HG03571 (cell line): ENCODE measurements at regions not wholly inside any gene's neighbourhood (a gene's known extent, or its start where the extent isn't known, plus 50 kb on each side); places are given as distances from the start of the nearest gene placed in this dataset.
"Not testable (repeated sequence)": the region's sequence is repeated elsewhere in the genome, so short reads cannot be mapped to it uniquely, and the experiment has no call there.

ENCODE experiments used
- ATAC-seq: cut with Tn5 transposase; IDR thresholded peaks from one replicate; pipeline ENCODE4 v1.9.1; 2021; ENCODE audit not compliant: unreplicated experiment

DNA sequence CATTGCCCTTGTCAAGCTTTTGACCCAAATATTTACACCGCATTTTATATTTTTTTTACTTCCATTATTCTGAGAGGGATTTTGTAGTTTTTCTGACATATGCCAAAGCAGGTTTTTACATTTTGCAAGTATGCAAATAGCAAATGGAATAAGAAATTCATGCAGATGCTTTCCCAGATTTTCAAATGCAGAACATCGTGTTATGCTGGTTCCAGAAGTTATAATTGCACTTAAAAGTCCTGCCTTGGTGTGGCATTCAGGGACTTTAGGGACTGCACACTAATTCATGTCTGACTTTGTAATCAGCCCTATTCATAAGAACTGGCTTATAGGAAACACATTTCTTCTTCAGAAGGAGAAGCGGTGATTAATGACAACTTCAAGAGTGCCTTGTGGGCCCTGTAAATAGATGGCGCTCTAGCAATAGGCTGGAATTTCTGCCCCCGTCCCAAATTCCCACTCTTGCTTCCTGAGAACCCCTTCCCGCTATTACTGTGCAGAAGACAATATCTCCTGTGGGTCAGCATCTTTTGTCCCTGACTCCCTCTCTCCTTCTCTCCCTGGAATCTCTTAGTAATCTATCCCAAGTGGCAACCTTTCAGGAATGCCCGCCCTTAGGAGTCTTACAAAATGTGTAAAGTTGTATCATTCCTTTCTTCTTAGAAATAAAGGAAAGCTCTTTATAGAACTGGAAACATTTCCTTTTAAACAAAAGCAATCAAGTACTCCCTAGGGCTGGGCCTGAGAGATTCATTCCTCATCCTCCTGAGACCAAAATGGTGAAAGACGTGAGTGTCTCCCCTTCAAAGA, 264.0 kb downstream of the INHBA start:
- no peak for ATAC-seq

DNA sequence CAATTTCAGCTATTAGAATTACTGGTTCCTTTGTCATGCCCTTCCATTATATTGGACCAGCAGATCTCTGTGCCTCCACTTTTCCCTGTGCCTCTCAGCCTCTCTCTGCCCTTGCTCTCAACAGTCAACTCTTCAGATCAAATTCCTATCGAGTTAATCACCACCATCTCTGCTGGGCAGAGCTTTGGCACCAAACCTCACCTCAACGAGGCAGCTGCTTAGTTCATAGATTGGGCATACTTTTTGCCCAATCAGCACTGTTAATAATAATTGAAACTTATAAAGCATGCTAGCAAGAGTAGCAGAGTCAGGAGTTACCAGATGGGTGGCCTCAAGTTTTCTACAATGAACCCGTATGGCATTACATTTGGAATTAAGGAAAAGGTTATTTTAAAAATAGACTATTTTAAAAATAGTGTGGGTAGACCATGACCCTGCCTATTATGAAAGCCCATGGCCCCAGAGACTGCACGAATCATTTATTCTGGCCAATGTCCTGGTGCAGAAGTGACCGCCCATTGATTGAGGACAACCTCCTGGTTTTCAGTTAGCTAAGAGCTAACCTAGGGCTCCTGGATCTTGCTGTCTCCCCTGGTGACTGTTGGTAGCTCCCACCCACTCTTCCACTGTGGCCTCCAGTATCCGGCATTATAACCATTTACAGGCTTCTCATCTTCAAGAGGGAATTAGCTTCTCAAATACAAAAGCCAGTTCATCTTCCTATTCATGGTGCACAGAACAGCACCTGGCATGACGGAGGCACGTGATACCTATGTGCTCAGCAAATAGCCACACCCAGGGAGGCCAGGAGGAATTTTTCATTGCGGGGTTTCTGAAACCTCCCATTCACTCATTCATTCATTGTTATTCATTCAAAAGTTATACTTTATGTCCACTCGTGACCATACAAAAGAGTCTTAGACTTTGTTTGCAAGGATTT, 265.4 kb downstream of the INHBA start:
- no peak for ATAC-seq

DNA sequence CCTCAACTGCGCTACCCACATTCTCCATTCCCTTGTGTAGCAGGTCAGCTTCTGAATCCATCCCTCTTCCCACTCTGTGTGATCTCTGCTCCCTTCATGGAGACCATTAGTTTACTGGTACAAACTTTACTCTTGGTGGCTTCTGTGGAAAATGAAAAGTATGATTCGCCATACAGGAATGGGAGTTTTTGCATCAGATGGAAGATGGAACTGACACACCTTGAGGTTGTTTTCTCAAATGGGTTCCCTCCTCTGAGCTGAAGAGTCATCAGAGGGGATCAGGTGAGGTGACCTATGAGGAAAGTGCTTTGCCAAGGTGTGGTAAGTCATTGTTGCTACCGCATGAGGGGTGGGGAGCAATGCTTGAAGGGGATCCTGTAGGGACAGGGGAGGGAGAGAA, 266.8 kb downstream of the INHBA start:
- no peak for ATAC-seq

DNA sequence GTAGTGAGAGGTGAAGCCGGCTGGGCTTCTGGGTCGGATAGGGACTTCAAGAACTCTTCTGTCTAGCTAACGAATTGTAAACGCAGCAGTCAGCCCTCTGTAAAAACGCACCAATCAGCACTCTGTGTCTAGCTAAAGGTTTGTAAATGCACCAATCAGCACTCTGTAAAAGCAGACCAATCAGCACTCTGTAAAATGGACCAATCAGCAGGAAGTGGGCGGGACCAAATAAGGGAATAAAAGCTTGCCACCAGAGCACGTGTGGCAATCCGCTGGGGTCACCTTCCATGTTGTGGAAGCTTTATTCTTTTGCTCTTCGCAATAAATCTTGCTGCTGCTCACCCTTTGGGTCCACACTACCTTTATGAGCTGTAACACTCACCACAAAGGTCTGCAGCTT, 267.9 kb downstream of the INHBA start:
- not testable (repeated sequence) for ATAC-seq

DNA sequence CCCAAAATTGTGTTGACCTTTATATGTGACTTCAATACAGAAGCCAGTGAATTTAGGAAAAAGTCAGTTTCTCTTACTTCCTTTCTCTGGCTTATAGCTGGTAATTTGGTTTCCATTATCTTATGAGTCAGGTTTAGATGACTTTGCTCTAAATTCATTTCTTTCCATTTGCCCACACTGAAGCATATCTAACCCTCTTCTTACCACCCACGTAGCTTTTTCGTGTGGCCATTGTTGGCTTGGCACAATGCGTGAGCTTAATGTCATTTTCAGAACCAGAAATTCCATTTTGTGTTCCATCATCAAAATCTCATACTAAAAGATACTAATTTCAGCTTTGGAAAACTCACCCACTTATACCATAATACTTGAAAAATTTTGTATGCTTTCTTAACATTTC, 271.2 kb downstream of the INHBA start:
- no peak for ATAC-seq

DNA sequence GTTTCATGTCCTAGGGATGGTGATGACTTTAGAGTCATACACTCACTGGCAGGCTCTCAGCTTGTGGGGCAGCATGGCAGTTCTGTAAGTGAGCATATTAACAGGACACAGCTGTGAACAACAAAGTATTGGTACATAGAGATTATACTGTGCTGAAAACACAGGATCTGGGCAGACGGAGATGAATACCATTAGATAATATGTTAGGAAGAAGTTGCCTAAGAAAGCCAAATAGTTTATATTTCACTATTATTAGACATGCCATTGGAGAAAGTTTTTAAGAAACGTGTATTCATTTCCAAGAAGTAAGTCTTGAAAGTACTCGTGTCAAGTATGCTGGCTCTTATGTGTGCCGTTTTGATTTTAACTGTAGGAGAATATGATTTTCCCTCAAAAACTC, 274.5 kb downstream of the INHBA start:
- no peak for ATAC-seq

DNA sequence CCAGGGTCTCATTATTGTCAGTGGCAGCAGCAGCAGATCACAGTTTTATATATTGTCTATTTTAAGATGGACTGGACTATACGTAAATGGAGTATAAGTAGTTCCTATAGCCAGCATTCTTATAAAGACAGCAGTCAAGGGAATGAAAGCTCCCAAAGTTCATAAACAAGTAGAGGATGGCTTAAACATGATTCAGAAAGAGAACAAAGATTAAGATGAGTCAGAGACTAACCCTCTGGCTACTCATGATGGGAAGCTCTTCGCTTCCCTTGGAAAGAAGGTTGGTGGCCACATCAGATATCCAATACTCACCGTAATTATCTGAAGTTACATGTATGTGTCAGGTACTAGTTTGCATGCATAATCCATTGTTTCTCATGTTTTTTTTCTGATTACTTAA, 277.0 kb downstream of the INHBA start:
- no peak for ATAC-seq

DNA sequence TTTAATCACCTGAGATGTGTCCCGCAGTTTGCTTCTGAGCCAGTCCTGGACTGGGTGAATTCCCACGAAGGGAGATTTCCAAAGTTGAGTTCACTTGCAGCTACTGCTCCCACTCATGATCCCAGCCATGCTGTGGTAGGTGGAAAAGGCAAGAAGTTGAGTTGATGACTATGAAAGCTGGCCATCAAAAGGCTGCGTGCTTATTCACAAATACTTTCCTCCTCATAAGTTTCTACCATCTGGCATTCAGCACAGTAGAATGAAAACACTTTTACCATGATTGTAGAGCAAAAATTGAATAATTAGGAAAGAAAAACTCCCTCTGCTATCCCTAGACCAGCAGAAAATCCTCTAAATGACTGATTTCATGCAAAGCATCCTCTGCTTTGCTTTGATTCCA, 281.8 kb downstream of the INHBA start:
- no peak for ATAC-seq

DNA sequence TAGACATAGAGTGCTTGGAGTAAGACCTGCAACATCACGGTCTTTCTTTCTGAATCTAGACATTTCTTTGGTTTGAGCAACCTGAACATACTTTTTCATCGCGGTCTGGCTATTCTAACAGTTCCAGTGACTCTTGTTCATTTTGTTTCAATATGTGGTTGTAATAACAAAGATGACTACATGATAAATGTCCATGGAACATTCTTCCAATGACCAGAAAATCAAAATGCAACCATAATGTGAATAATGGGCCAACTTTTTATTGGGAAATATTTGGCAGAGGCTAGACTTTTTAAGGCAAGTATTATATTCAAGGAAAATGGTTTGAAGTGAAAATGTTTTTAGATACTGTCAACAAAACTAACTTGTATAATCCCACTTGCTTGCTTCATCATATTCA, 282.5 kb downstream of the INHBA start:
- no peak for ATAC-seq

DNA sequence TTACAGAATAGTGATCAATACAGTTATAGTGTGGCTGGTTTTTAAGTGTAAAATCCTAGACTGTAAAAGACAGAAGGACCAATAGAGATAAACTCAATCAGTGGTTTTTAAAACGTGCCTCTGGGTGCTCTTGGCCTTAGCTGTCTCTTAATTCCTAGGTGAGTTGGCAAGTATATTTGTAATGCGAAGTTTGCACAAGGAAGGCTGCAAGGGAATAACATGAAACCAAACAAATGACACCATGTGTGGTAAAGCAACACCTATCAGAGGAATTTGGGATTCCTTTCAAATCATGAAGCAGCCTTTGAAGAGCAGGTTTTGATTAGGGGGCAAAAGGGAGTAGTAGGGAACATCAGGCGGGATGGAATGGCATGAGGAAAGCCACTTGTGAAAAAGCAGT, 284.6 kb downstream of the INHBA start:
- no peak for ATAC-seq

DNA sequence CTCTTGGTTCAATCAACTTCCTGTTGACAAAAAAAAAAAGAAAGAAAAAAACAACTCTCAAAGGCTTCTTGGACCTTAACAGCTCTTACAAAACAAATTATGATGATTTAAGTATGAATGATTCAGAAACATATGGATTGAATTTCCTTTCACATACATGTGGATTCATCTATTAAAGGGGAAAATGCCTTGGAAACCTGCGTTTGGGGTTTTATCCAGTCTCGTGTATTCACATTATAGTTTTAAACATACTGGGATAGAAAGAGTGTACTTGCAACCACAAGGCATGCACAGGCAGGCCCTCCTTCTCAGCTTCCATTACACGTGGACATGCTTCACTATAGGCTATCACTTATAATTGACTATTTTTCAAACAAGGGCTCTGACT, 286.7 kb downstream of the INHBA start:
- no peak for ATAC-seq

DNA sequence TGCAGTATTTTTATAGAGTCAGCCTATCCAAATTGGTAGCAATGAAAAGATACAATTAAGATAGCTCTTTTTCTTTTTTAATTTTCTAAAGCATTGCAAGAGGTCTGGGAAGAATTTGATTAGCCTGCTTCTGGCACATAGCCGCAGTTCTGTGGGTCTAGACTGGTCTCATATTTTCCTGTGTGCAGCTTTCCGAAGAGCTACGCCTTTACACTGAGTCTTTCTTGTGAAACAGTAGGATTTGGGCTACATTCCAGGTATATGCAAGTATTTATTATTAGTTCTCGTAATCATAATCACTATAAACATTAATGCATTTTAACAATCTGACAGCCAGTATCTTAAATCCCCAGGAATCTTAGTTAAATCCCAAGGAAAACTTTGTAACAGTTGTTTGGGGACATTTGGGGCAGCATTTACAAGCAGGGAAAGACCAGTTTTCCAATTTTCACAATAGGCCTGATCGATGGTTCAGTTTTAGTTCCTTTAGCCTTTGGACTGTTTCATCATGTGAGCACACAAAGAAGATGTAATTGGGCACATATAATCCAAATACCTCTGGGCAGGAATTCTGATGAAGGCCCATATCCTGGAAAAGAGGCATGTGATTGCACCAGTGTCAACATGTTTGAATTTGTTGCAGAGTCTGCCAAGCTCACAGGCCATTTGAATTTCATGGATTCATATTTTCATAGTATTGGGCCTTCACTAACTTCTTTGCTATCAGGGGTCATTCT, 287.3 kb downstream of the INHBA start:
- ATAC-seq = no peak

DNA sequence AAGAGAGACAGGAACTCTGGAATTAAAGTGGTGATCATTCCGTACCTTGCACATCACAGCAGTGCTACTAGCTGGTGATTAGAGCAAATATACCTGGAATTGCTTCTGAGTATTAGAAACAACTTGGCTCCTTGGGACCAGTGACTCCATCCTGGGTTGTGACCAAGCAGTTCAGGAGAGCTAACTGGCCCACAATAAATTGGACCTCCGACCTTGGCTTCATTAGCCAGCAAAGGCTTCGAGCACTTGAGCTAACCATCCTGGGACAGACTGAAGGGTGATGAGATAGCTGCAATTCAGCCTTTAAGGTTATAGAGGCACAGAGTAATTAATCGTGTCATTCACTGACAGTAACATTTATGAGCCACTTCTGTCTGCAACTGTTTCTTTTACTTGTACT, 287.8 kb downstream of the INHBA start:
- no peak for ATAC-seq

DNA sequence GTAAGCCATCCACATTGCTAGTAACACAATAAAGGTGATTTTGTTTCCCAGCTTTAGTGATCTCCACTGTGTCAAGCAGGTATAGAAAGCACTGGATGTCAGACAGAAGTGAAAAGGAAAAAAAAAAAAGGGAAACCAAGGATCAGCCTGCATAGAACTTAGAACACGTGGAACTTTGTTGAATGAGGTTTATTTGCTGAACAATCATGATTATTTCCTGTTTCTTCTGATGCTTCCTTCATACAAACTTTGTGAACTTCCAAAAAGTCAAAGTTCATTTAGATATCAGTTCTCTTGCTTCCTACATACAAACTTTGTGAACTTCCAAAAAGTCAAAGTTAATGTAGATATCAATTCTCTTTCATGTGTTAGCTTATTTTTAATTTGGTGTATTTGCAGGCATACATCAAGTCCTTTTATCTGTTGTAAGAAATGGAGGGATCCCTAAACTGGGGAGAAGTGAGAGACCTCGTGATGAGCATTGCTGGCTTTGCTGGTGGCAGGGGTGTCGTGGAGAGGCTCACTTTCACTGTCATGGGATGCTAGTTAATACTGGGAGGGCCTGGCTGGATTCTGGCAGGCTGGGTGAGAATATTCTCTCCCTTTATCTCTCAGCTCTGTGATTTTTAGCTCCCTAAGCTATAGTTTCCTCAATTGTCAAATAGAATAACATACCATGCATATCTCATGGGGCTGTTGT, 298.4 kb downstream of the INHBA start:
- ATAC-seq = no peak

DNA sequence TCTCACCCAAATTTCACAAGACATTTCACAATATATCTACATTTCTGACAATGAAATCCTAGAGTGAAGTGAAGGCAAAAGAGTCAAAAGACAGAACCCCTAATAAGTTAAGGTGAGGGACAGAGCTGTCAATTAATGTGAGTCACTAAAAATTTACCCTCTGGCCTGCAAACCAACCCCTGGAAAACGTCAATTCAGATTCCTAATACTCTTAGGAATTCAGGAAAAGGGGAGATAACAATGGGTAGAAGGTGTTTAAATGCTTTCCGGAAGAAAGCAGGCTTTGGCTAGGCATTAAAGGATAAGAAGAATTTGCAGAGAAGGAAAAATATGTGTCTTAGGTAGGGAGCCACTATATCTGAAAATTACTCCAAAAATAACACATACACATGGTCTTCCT, 299.6 kb downstream of the INHBA start:
- no peak for ATAC-seq

DNA sequence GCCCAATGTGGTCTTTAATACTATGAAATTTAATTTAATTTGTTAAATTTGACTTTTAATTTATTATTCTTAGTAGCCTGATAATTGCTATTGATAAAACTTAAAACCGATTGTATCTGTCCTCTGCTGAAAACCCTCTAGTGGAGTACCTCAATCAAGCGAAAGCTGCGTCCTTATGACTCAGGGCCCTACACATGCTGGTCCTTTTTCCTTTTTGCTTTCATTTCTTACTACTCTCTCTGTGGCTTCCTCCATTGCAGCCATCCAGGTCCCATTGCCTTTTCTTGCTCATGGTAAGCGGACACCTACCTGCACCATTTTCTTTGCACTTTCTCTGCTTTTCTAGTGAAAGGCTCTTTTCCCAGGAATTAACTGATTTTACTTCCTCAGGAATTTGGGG, 301.1 kb downstream of the INHBA start:
- ATAC-seq = no peak

DNA sequence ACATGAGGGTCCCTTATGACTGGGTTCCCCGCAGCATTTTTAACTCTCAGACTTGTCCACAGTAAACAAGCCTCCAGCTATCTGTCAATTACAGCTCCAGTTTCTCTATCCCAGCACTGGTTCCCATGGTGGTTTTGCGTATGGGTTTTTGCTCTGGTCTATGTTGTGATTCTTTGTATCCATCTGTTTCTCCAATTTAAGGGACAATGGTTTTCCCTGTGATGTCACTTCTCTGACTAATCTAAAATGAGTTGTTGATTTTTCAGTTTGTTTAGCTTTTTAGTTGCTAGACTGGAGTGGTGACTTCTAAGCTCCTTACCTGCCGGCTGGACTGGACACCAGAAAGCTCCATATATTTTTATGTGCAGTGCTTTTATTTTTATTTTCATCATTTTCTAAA, 303.7 kb downstream of the INHBA start:
- ATAC-seq = no peak

DNA sequence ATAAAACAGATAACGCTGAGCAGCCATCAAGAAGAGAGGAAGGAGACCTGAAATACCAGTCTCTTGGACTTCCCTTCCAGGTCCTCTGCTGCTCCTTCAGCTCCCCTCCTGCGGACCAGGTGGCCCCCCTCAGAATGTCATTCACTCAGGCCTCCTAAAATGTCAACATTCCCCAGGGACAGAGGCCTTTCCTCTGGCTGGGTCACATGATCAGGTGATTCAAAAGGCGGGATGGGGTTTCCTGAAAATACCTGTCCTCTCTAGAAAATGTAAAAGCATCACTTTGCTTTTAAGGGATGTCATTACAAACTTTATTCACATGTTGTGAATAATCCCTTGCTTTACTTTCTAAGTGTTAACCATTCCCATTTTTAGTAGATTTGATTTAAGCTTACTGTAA, 311.1 kb downstream of the INHBA start:
- ATAC-seq = no peak

DNA sequence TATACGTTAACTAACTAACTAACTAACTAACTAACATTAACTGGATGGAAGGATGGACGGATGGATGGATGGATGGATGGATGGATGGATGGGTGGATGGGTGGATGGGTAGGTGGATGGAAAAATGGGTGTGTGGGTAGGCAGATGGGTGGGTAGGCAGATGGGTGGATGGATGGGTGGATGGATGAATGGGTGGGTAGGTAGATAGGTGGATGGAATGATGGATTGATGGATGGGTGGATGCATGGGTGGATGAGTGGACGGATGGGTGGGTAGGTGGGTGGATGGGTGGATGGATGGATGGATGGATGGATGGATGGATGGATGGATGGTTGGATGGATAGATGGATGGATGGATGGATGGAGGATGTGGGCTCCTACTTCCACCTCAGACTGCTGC, 314.0 kb downstream of the INHBA start:
- not testable (repeated sequence) for ATAC-seq

DNA sequence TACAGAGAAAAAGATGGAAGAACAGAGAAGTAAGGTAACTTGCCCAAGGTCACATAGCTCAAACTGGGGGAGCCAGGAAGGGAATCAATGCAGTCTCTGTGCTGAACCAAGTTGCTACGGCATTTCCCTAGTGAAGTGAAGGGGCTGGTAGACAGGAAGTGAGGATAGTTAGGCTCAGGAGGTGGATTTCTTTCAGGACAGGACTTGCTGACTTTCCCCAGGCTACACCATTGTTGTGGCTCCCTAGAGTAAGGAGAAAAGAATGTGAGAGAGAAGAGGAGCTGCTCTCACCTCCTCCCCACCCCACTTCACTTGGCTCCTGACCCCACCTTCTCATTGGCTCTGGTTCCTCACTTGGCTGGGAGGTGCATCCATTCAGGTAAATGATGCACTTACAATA, 316.9 kb downstream of the INHBA start:
- ATAC-seq = no peak

DNA sequence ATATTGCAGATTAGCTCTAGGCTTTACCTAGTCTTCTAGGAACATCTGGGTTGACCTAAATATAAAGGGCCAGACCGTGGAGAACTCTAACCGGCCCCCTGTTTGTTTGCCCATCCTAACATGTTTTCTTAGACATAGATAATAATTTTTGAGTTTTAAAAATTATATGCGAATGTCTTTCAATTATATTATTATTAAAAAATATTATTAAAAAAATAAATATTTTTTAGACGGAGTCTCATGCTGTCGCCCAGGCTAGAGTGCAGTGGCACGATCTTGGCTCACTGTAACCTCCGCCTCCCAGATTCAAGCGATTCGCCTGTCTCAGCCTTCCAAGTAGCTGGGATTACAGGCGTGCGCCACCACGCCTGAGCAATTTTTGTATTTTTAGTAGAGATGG, 318.5 kb downstream of the INHBA start:
- no peak for ATAC-seq
